ENCODE measurements at regions not wholly inside any gene's neighbourhood (a gene's known extent, or its start where the extent isn't known, plus 50 kb on each side); places are given as distances from the start of the nearest gene placed in this dataset.

- no peak for DNase-seq (ENCODE audit: extremely low read depth, low read depth)
- TF ChIP-seq CTCF (IDR thresholded peaks at IDR 0.05; ENCODE audit: low read depth, low read length, missing control alignments): no peak
- H3K4me3 ChIP-seq (replicated peaks; ENCODE audit: low read depth, low read length): no peak overlapping the region
Measured at GRCh38 chr6:165178056-165178455, 131.3 kb downstream of the C6orf118 start.

GRCh38 chr6:165173484-165173883 lies 135.9 kb downstream of the C6orf118 start:
- H3K4me3 ChIP-seq (replicated peaks; ENCODE audit: low read depth, low read length): no peak overlapping the region
- TF ChIP-seq CTCF (IDR thresholded peaks at IDR 0.05; ENCODE audit: low read depth, low read length, missing control alignments): no peak
- DNase-seq (ENCODE audit: extremely low read depth, low read depth): no peak

GRCh38 chr6:165167861-165168260 lies 141.5 kb downstream of the C6orf118 start:
- no peak overlapping the region for H3K4me3 ChIP-seq (replicated peaks; ENCODE audit: low read depth, low read length)
- DNase-seq (ENCODE audit: extremely low read depth, low read depth): no peak
- no peak for TF ChIP-seq CTCF (IDR thresholded peaks at IDR 0.05; ENCODE audit: low read depth, low read length, missing control alignments)

- TF ChIP-seq CTCF (IDR thresholded peaks at IDR 0.05; ENCODE audit: low read depth, low read length, missing control alignments): no peak
- H3K4me3 ChIP-seq (replicated peaks; ENCODE audit: low read depth, low read length): no peak overlapping the region
- no peak for DNase-seq (ENCODE audit: extremely low read depth, low read depth)
Measured at GRCh38 chr6:165167311-165167710, 142.1 kb downstream of the C6orf118 start.

- no peak overlapping the region for H3K4me3 ChIP-seq (replicated peaks; ENCODE audit: low read depth, low read length)
- DNase-seq (ENCODE audit: extremely low read depth, low read depth): no peak
- TF ChIP-seq CTCF (IDR thresholded peaks at IDR 0.05; ENCODE audit: low read depth, low read length, missing control alignments): no peak
Measured at GRCh38 chr6:165163519-165163918, 145.9 kb downstream of the C6orf118 start.

GRCh38 chr6:165159460-165159859 lies 149.9 kb downstream of the C6orf118 start:
- TF ChIP-seq CTCF (IDR thresholded peaks at IDR 0.05; ENCODE audit: low read depth, low read length, missing control alignments): no peak
- no peak for DNase-seq (ENCODE audit: extremely low read depth, low read depth)
- H3K4me3 ChIP-seq (replicated peaks; ENCODE audit: low read depth, low read length): no peak overlapping the region

- no peak overlapping the region for H3K4me3 ChIP-seq (replicated peaks; ENCODE audit: low read depth, low read length)
- DNase-seq (ENCODE audit: extremely low read depth, low read depth): no peak
- TF ChIP-seq CTCF (IDR thresholded peaks at IDR 0.05; ENCODE audit: low read depth, low read length, missing control alignments): no peak
Measured at GRCh38 chr6:165146456-165146855, 162.9 kb downstream of the C6orf118 start.

All from HFF-Myc (cell line).